Progenitor cell of endocrine pancreas (in vitro differentiated cells): ENCODE measurements at regions not wholly inside any gene's neighbourhood (a gene's known extent, or its start where the extent isn't known, plus 50 kb on each side); places are given as distances from the start of the nearest gene placed in this dataset.

ENCODE experiments used
- DNase-seq: peaks from one replicate; pipeline ENCODE4 v3.0.0; 2021; ENCODE audit warnings: low spot score; ENCODE audit not compliant: unreplicated experiment
- H3K27ac Mint-ChIP-seq: 2 replicates; pipeline ENCODE4 v1.8.0; 2021; ENCODE audit warnings: mild to moderate bottlenecking, moderate library complexity, mixed read lengths
- H3K27me3 Mint-ChIP-seq: 2 replicates; pipeline ENCODE4 v1.8.0; 2021; ENCODE audit warnings: mixed read lengths
- H3K36me3 Mint-ChIP-seq: 2 replicates; pipeline ENCODE4 v1.8.0; 2022; ENCODE audit warnings: mixed read lengths; ENCODE audit not compliant: insufficient read depth
- H3K4me1 Mint-ChIP-seq: 2 replicates; pipeline ENCODE4 v1.8.0; 2021; ENCODE audit warnings: low read depth, mixed read lengths
- H3K4me3 Mint-ChIP-seq: 2 replicates; pipeline ENCODE4 v1.8.0; 2021; ENCODE audit warnings: low read depth, mild to moderate bottlenecking, moderate library complexity, mixed read lengths
- H3K9me3 Mint-ChIP-seq: 2 replicates; pipeline ENCODE4 v1.8.0; 2021; ENCODE audit warnings: low read depth, mixed read lengths
- CTCF ChIP-seq: fragments of 200-600 bp; sonication (generic); IDR thresholded peaks from one replicate; pipeline ENCODE4 v1.5.0; 2021; ENCODE audit warnings: antibody characterized with exemption, mild to moderate bottlenecking; ENCODE audit not compliant: unreplicated experiment

GRCh38 chr4:4607336-4608213, 65.7 kb upstream of the STX18 start:
- no peak overlapping the region for H3K27ac Mint-ChIP-seq
- TF ChIP-seq CTCF = no peak
- no peaks in the 10 kb centered on the region for H3K27me3 Mint-ChIP-seq
- no peak overlapping the region for H3K4me3 Mint-ChIP-seq
- no peak for DNase-seq
- H3K4me1 Mint-ChIP-seq = no peaks in the 10 kb centered on the region
- H3K36me3 Mint-ChIP-seq = peaks cover 2% of the 10 kb centered on the region
- no peaks in the 10 kb centered on the region for H3K9me3 Mint-ChIP-seq

- no peaks in the 10 kb centered on the region for H3K4me1 Mint-ChIP-seq
- no peaks in the 10 kb centered on the region for H3K27me3 Mint-ChIP-seq
- TF ChIP-seq CTCF = no peak
- H3K9me3 Mint-ChIP-seq = no peaks in the 10 kb centered on the region
- DNase-seq = no peak
- H3K27ac Mint-ChIP-seq = no peak overlapping the region
- H3K4me3 Mint-ChIP-seq = no peak overlapping the region
- H3K36me3 Mint-ChIP-seq = no peaks in the 10 kb centered on the region
These were observed 64.5 kb upstream of the STX18 start for GRCh38 chr4:4606321-4606720.

- Mint-ChIP-seq H3K27me3 (no peaks in the 10 kb centered on the region), H3K4me1 (no peaks in the 10 kb centered on the region), H3K27ac (peak overlapping the region; percentile 18), H3K9me3 (no peaks in the 10 kb centered on the region), H3K4me3 (no peak overlapping the region), H3K36me3 (no peaks in the 10 kb centered on the region)
- DNase-seq = no peak
- no peak for TF ChIP-seq CTCF
These were observed 64.0 kb upstream of the STX18 start for GRCh38 chr4:4605849-4606248.

- no peak for TF ChIP-seq CTCF
- Mint-ChIP-seq H3K4me3 (no peak overlapping the region), H3K9me3 (no peaks in the 10 kb centered on the region), H3K4me1 (no peaks in the 10 kb centered on the region), H3K27me3 (no peaks in the 10 kb centered on the region), H3K27ac (no peak overlapping the region), H3K36me3 (peaks cover 1% of the 10 kb centered on the region)
- no peak for DNase-seq
These were observed 61.7 kb upstream of the STX18 start for GRCh38 chr4:4603592-4603991.

GRCh38 chr4:4603067-4603466, 61.2 kb upstream of the STX18 start:
- Mint-ChIP-seq H3K27ac (no peak overlapping the region), H3K4me3 (no peak overlapping the region), H3K9me3 (no peaks in the 10 kb centered on the region), H3K4me1 (no peaks in the 10 kb centered on the region), H3K27me3 (no peaks in the 10 kb centered on the region), H3K36me3 (peaks cover 1% of the 10 kb centered on the region)
- no peak for DNase-seq
- TF ChIP-seq CTCF = no peak
